K562 (cell line): ENCODE measurements at regions not wholly inside any gene's neighbourhood (a gene's known extent, or its start where the extent isn't known, plus 50 kb on each side); places are given as distances from the start of the nearest gene placed in this dataset.

Experiments used
- CTCF ChIP-seq, 3 experiments: IDR thresholded peaks in 2 of 3; conservative IDR thresholded peaks in 1 of 3; 2 replicates each; pipeline ENCODE4 v1.5.1; 2011 to 2012; ENCODE audit warnings: low read length in 3 of 3, mild to moderate bottlenecking in 3 of 3, control low read depth in 2 of 3, improper control_type of control experiment in 1 of 3, inconsistent platforms in 1 of 3, low read depth in 1 of 3, mixed read lengths in 1 of 3, moderate library complexity in 1 of 3; ENCODE audit not compliant: insufficient read depth in 2 of 3
- ETS1 ChIP-seq: conservative IDR thresholded peaks from 2 replicates; pipeline ENCODE4 v1.6.1; 2011; ENCODE audit warnings: low read depth, mild to moderate bottlenecking, low read length; ENCODE audit not compliant: control insufficient read depth
- NR1H2 ChIP-seq: sonication (generic); formaldehyde crosslinking; IDR thresholded peaks from 2 replicates; pipeline ENCODE4 v1.4.0; 2020; ENCODE audit warnings: mild to moderate bottlenecking, missing genetic modification reagents
- POLR2A ChIP-seq: fragments of 450-650 bp; conservative IDR thresholded peaks from 2 replicates; pipeline ENCODE4 v1.6.1; 2016
- POLR2G ChIP-seq: fragments of 200-400 bp; formaldehyde crosslinking; IDR thresholded peaks from 2 replicates; pipeline ENCODE4 v1.6.1; 2017; ENCODE audit warnings: low read depth, mild to moderate bottlenecking, antibody characterized with exemption, low read length, moderate library complexity

GRCh38 chr9:90342607-90343006 lies 300.0 kb downstream of the DIRAS2 start:
- no peak for TF ChIP-seq NR1H2
- TF ChIP-seq CTCF (IDR thresholded peaks at IDR 0.05 in 2 of 3, conservative IDR thresholded peaks at IDR 0.05 in 1 of 3; ENCODE audit: insufficient read depth in 2 of 3, low read depth in 1 of 3, low read length in 3 of 3) = no peak
- no peak for TF ChIP-seq POLR2G
- no peak for TF ChIP-seq ETS1
- TF ChIP-seq POLR2A = no peak
